Stimulated activated CD4-positive, alpha-beta T cell treated with anti-CD3 and anti-CD28 coated beads, TNF-alpha, amount 100 ng/mL, for 24 hours (primary cell): ENCODE measurements at regions not wholly inside any gene's neighbourhood (a gene's known extent, or its start where the extent isn't known, plus 50 kb on each side); places are given as distances from the start of the nearest gene placed in this dataset.
"Not testable (repeated sequence)": the region's sequence is repeated elsewhere in the genome, so short reads cannot be mapped to it uniquely, and the experiment has no call there.

ENCODE experiments used
- DNase-seq, 3 experiments: peaks; one replicate each; pipeline ENCODE4 v3.0.0-alpha.2; 2020; ENCODE audit warnings: low read depth in 3 of 3

- no peak for DNase-seq
Measured at GRCh38 chr3:27661797-27662196, 60.3 kb downstream of the EOMES start.

- peak in 2 of 3 experiments; percentile 16 to 29 for DNase-seq
Measured at GRCh38 chr3:27659279-27660021, 62.7 kb downstream of the EOMES start.

- DNase-seq, result no peak
Measured at GRCh38 chr3:27658741-27659140, 63.4 kb downstream of the EOMES start.

GRCh38 chr3:27657871-27658270 is 64.3 kb downstream of the EOMES start:
- no peak for DNase-seq

- DNase-seq, result no peak
Measured at GRCh38 chr3:27657404-27657803, 64.7 kb downstream of the EOMES start.

- no peak for DNase-seq
Measured at GRCh38 chr3:27656790-27657189, 65.3 kb downstream of the EOMES start.

GRCh38 chr3:27655547-27655946 is 66.6 kb downstream of the EOMES start:
- DNase-seq, result no peak

GRCh38 chr3:27653803-27654558 is 68.1 kb downstream of the EOMES start:
- DNase-seq, result no peak

GRCh38 chr3:27649277-27649676 is 72.8 kb downstream of the EOMES start:
- no peak for DNase-seq

GRCh38 chr3:27646896-27647295 is 75.2 kb downstream of the EOMES start:
- DNase-seq, result no peak

- DNase-seq, result no peak
Measured at GRCh38 chr3:27644941-27645340, 77.2 kb downstream of the EOMES start.

GRCh38 chr3:27643355-27643754 is 78.8 kb downstream of the EOMES start:
- DNase-seq, result no peak

- no peak for DNase-seq
Measured at GRCh38 chr3:27642796-27643195, 79.3 kb downstream of the EOMES start.

- no peak for DNase-seq
Measured at GRCh38 chr3:27641888-27642601, 80.1 kb downstream of the EOMES start.

- DNase-seq, result no peak
Measured at GRCh38 chr3:27641271-27641800, 80.8 kb downstream of the EOMES start.

GRCh38 chr3:27639271-27639670 is 82.9 kb downstream of the EOMES start:
- DNase-seq, result no peak

- DNase-seq, result no peak
Measured at GRCh38 chr3:27638594-27638993, 83.5 kb downstream of the EOMES start.

- DNase-seq, result no peak
Measured at GRCh38 chr3:27637346-27637995, 84.7 kb downstream of the EOMES start.

- not testable (repeated sequence) for DNase-seq
Measured at GRCh38 chr3:27635006-27635405, 87.1 kb downstream of the EOMES start.

GRCh38 chr3:27633224-27633545 is 88.9 kb downstream of the EOMES start:
- DNase-seq, result no peak

GRCh38 chr3:27632431-27633223 is 89.5 kb downstream of the EOMES start:
- peak in 2 of 3 experiments; percentile 6 to 33 for DNase-seq
